OCI-LY7 (cell line): ENCODE measurements at regions not wholly inside any gene's neighbourhood (a gene's known extent, or its start where the extent isn't known, plus 50 kb on each side); places are given as distances from the start of the nearest gene placed in this dataset.

Experiments used
- BruUV-seq: library from RNA; stranded (reverse); fragments of 400-500 nt; replicated peaks from 2 replicates; lab custom pipeline; 2021; lab: Mats Ljungman, UMichigan
- CTCF ChIA-PET: fragments of 300-600 bp; sonication (Branson Sonifier 250); formaldehyde crosslinking; loops from one replicate; lab custom pipeline; 2022; ENCODE audit warnings: antibody characterized with exemption; ENCODE audit not compliant: unreplicated experiment; lab: Charles Lee
- POLR2A ChIA-PET: fragments of 300-600 bp; sonication (Branson Sonifier 250); formaldehyde crosslinking; loops from one replicate; lab custom pipeline; 2022; ENCODE audit warnings: antibody characterized with exemption; lab: Charles Lee
- DNase-seq: peaks from one replicate; pipeline ENCODE4 v3.0.0-alpha.2; 2015; ENCODE audit warnings: low spot score
- H2AFZ ChIP-seq: fragments of 200-600 bp; sonication (generic), shearing (Covaris generic); 2 replicates; pipeline ENCODE4 v1.6.1; 2014; ENCODE audit warnings: mild to moderate bottlenecking, antibody characterized with exemption, low read length, moderate library complexity
- H3K27ac ChIP-seq: fragments of 200-600 bp; sonication (generic); 2 replicates; pipeline ENCODE4 v1.5.1; 2014; ENCODE audit warnings: mixed run types, low read depth, mild to moderate bottlenecking, moderate library complexity, low read length, inconsistent platforms; ENCODE audit not compliant: poor library complexity, severe bottlenecking
- H3K36me3 ChIP-seq: fragments of 200-600 bp; sonication (generic); 2 replicates; pipeline ENCODE4 v1.6.1; 2014; ENCODE audit warnings: mild to moderate bottlenecking, antibody characterized with exemption, low read length, moderate library complexity, mixed read lengths; ENCODE audit not compliant: insufficient read depth
- H3K4me1 ChIP-seq: fragments of 200-600 bp; sonication (generic); 2 replicates; pipeline ENCODE4 v1.5.1; 2014; ENCODE audit warnings: mild to moderate bottlenecking, low read length; ENCODE audit not compliant: insufficient read depth, poor library complexity, severe bottlenecking
- H3K4me2 ChIP-seq: fragments of 200-600 bp; sonication (generic); 2 replicates; pipeline ENCODE4 v1.6.1; 2014; ENCODE audit warnings: mild to moderate bottlenecking, low read length
- H3K4me3 ChIP-seq: fragments of 200-600 bp; sonication (generic); 2 replicates; pipeline ENCODE4 v1.5.1; 2014; ENCODE audit warnings: mild to moderate bottlenecking, low read depth, low read length; ENCODE audit not compliant: poor library complexity, severe bottlenecking
- H3K79me2 ChIP-seq: fragments of 200-600 bp; sonication (generic); 2 replicates; pipeline ENCODE4 v1.6.1; 2016; ENCODE audit warnings: low read depth, mild to moderate bottlenecking, low read length, moderate library complexity, mixed read lengths; ENCODE audit not compliant: insufficient read depth
- H3K9me2 ChIP-seq: fragments of 200-600 bp; sonication (generic); 2 replicates; pipeline ENCODE4 v1.6.1; 2016; ENCODE audit warnings: mild to moderate bottlenecking, low read length, mixed read lengths; ENCODE audit not compliant: insufficient read depth
- H3K9me3 ChIP-seq: fragments of 200-600 bp; sonication (generic); 2 replicates; pipeline ENCODE4 v1.6.1; 2014; ENCODE audit warnings: mild to moderate bottlenecking, mixed run types, low read length, mixed read lengths
- H4K20me1 ChIP-seq: fragments of 200-600 bp; sonication (generic); 2 replicates; pipeline ENCODE4 v1.6.1; 2014; ENCODE audit warnings: mild to moderate bottlenecking, antibody characterized with exemption, low read length, moderate library complexity, mixed read lengths; ENCODE audit not compliant: insufficient read depth
- EZH2phosphoT487 ChIP-seq: fragments of 200-600 bp; sonication (generic); IDR thresholded peaks from 2 replicates; pipeline ENCODE4 v1.6.1; 2018; ENCODE audit warnings: low read depth, borderline replicate concordance, mild to moderate bottlenecking, mixed run types, antibody characterized with exemption, low read length, moderate library complexity, mixed read lengths
- intact Hi-C: fragments of 100-400 bp; cut with micrococcal nuclease; formaldehyde crosslinking; loops from one replicate; pipeline ENCODE4 v1.10.0; 2022; ENCODE audit not compliant: unreplicated experiment
- TF ChIP-seq, protein P1 (sequence below): fragments of 200-600 bp; sonication (generic); conservative IDR thresholded peaks from 2 replicates; pipeline ENCODE4 v1.5.1; 2014; ENCODE audit warnings: mild to moderate bottlenecking, antibody characterized with exemption, low read length, moderate library complexity, mixed read lengths

DNA sequence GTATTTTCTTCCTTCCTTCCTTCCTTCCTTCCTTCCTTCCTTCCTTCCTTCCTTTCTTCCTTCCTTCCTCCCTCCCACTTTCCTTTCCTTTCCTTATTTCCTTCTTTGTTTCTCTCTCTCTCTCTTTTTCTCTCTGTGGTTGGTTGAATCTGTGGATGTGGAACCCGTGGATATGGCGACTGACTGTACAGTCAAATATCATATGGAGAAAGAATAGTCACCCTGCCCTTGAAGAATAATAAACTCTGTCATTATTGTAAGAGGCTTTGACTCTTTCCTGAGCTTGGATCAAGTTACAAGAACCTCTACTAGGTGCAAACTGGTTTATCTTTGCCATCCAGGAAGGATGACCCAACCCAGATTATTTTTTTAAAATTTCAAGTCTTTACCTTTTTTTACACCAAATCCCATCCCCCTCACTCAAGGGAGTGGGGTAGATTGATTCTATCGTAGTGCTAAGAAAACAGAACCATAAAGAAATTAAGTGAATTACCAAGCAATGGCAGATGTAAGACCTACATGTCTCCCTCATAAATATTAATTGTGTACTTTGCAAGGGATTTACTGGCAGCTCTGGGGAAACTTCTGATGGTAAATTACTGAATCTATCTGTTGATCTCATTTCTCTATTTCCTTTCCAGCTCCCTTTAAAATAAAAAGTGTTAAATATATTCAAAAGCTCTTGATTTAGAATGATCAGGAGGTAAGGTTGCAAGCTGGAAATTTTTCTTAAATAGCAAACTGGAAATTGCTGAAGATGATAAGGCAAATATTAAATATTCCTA is 667.5 kb downstream of the UTRN start:
- Histone ChIP-seq H3K9me2 (no peaks in the 10 kb centered on the region), H3K4me1 (no peaks in the 10 kb centered on the region), H3K4me3 (no peak overlapping the region), H2AFZ (no peak overlapping the region), H3K36me3 (no peaks in the 10 kb centered on the region), H3K4me2 (no peak overlapping the region), H4K20me1 (no peaks in the 10 kb centered on the region), H3K79me2 (no peaks in the 10 kb centered on the region), H3K27ac (no peak overlapping the region), H3K9me3 (no peaks in the 10 kb centered on the region)
- ChIA-PET CTCF (no interaction called here), POLR2A (interaction anchor here (0.5 kb wide), 1 partner anchor 62 kb away, joined by 4 read pairs; no protein-coding TSS in a partner anchor)
- DNase-seq: no peak
- no peak for TF ChIP-seq EZH2phosphoT487
- TF ChIP-seq, protein P1, sequence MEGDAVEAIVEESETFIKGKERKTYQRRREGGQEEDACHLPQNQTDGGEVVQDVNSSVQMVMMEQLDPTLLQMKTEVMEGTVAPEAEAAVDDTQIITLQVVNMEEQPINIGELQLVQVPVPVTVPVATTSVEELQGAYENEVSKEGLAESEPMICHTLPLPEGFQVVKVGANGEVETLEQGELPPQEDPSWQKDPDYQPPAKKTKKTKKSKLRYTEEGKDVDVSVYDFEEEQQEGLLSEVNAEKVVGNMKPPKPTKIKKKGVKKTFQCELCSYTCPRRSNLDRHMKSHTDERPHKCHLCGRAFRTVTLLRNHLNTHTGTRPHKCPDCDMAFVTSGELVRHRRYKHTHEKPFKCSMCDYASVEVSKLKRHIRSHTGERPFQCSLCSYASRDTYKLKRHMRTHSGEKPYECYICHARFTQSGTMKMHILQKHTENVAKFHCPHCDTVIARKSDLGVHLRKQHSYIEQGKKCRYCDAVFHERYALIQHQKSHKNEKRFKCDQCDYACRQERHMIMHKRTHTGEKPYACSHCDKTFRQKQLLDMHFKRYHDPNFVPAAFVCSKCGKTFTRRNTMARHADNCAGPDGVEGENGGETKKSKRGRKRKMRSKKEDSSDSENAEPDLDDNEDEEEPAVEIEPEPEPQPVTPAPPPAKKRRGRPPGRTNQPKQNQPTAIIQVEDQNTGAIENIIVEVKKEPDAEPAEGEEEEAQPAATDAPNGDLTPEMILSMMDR: no peak
- intact Hi-C loops: no loop called here
- BruUV-seq: no TSS peak

DNA sequence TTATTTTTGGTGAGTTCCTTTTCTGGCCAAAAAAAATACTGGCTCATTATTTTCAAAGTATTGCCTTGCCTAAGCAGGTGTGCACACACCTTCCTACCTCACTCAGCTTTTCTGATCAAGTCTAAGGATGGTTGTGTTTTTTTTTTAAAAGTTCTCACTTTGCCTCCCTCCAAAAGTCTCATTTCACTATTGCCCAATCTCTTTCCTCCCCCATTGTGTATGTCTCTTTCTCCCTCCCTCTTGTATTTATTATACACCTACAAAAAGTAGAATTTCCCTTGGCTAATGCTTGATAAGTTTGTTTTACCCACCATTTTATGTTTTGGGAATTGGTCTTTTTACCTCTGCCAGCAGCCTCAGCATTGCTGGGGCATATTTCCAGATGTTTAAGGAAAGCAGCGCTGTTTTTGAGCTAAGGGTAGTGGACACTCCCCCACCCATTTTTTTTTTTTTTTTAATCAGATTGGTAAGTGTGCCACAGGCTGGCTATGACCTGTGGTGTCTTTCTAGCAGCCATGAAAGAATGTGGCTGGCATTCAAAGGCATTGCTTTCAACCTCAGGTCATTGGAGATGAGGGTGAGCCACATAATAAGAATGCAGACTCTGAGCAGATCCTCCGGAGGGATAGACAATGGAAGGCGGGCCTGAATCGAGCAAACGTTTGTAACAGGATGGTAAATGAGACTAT is 668.6 kb downstream of the UTRN start:
- no TSS peak for BruUV-seq
- CTCF ChIA-PET: no interaction called here
- intact Hi-C loops: no loop called here

More for the DNA sequence above, 668.6 kb downstream of the UTRN start:
- DNase-seq: no peak
- POLR2A ChIA-PET: interaction anchor here (0.7 kb wide), 1 partner anchor 34 kb away, joined by 3 read pairs; no protein-coding TSS in a partner anchor
- Histone ChIP-seq H3K27ac (no peak overlapping the region), H3K79me2 (no peaks in the 10 kb centered on the region), H3K9me3 (no peaks in the 10 kb centered on the region), H3K36me3 (no peaks in the 10 kb centered on the region), H4K20me1 (no peaks in the 10 kb centered on the region), H2AFZ (no peak overlapping the region), H3K4me3 (no peak overlapping the region), H3K4me2 (no peak overlapping the region), H3K4me1 (no peaks in the 10 kb centered on the region), H3K9me2 (no peaks in the 10 kb centered on the region)
- TF ChIP-seq EZH2phosphoT487: no peak
- TF ChIP-seq, protein P1: no peak
